ENCODE measurements at regions not wholly inside any gene's neighbourhood (a gene's known extent, or its start where the extent isn't known, plus 50 kb on each side); places are given as distances from the start of the nearest gene placed in this dataset.

DNA sequence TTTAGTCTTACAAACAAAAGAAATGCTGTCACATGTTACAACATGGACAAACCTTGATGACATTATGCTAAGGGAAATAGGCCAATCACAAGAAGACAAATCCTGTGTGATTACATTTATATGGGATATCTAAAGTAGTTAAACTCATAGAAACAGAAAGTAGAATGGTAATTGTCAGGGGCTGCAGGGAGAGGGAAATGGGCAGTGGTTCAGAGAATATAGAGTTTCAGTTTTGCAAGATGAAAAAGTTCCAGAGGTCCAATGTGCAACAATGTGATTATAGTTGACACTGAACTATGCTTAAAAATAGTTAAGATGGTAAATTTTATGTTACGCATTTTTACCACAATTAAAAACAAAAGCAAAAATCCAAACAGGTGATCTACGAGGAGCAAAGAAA lies 265.5 kb downstream of the NDUFS4 start:
- no peak for DNase-seq (ENCODE audit: low read depth)

DNA sequence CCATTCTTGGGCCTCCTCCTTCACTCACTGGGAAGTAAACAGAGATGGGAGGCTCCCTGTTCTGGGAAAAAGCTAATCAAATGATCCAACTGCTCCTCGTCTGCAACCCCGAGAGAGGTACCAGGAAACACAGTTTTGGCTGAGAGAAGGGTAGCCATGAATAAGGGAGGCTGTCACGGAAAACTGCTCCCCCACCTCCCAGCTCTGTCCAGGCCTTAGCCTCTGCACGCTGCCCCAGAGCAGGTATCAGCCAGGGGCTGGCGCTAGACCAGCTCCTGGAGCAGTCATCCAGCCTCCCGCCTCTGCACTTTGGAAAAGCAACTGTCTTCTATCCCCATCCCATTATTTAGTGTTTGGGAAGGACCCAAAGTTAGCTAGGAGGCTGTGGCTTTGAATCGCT lies 266.1 kb downstream of the NDUFS4 start:
- no peak for DNase-seq (ENCODE audit: low read depth)

DNA sequence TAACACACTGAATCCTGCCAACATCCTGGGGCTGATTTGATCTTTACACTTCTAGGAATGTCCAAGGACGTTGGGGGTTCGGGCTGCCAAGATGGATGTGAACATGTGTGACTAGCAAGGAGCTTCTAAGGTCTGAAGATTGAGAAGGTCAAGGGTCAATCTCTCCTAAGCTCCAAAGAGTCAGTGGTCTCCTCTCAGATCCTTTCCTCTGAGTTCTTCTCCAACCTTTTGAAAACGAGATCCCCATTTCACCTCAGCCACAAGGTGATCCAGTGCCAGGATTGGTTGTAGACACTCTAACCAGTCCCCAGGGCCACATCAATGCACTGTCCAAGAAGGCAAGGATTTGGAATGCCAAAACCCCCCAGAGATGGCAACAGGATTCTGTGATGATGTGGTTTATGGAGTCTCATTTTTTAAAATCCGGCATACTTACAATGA lies 266.8 kb downstream of the NDUFS4 start:
- no peak for DNase-seq (ENCODE audit: low read depth)

DNA sequence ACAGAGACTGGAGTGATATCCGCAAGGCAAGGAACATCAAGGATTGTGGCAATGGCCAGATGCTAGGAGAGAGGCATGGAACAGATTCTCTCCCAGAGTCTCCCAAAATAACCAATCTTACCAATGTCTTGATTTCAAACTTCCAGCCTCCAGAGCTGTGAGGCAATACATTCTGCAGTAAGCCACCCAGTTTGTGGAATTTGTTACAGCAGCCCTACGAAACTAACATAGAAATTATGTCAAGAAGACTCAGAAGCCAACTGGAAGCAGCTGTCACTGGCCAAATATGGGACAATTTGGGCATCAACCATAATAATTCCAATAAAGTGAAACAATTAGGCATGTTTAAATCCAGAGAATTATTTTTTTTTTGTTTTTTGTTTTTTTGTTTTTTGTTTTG lies 271.1 kb downstream of the NDUFS4 start:
- DNase-seq (ENCODE audit: low read depth) = no peak
